GM19438 (cell line): ENCODE measurements at regions not wholly inside any gene's neighbourhood (a gene's known extent, or its start where the extent isn't known, plus 50 kb on each side); places are given as distances from the start of the nearest gene placed in this dataset.
A peak's percentile ranks its signal among the peaks of the same experiment; 100 is the strongest.
"Not testable (repeated sequence)": the region's sequence is repeated elsewhere in the genome, so short reads cannot be mapped to it uniquely, and the experiment has no call there.

Source experiments
- ATAC-seq: cut with Tn5 transposase; IDR thresholded peaks from one replicate; pipeline ENCODE4 v1.9.1; 2021; ENCODE audit warnings: low read depth; ENCODE audit not compliant: unreplicated experiment

DNA sequence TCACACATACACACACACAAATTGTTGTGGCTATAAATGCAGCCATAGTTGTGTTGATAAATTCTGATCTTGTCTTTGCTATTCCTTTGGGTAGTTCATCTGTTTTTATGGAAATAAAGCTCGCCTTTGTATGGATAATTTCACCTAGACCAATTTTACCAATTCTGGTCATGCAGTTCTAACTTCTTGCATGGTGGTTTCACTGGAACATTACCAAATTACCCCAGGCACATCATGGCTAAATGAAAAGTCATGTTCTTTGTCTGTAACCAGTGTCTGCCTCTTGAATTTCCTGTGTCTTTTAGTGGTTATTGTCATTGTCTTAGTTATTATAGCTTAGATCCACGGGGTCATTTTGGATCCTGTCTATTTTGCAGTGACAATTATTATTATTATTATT, 50.3 kb upstream of the TMC1 start:
- ATAC-seq, result no peak

DNA sequence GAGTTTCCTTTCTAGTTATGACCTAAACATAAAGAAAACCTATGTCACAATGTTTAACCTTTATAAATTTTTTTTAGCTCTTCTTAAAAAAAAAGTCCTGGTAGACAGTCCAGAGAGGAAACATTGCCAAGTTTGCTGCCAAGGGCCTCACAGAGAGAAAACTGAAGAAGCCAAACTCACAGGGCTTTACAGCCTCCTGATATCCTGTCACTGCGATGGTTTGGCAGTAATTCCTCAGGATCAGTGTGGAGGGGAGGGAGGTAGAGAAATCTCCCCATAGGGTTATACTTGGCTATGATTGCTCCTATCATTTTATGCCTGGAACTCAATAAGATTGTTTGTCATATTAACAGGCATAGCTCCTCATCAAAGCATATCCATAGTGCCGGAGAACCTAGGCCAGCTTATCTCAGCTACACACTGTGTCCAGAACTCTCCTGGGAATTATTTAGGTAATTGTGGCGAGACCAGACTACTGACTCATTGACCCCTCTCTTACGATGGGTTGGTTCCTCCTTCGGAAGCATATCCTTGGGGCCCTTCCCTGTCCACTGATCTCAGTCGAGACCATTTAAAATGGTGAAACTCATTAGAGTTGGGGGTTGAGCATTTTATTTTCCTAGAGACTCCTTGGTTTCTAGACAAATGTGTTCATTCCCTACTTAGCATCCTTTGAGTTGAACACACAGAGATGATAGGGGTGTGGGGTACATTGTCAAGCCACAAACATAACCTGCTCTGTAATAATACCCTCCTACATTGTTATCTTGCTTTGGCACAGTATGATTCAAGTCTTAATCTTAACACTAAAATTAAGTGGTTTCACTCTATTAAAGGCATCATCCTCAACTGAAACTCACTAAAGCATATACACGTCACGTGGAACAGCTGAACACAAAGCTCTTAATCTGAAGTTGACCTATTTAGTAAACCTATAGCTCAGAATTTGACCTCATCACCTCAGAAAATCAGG, 53.4 kb upstream of the TMC1 start:
- no peak for ATAC-seq

- ATAC-seq, result no peak
Observed at GRCh38 chr9:72465593-72465984, 55.8 kb upstream of the TMC1 start.

- peak; percentile 76 for ATAC-seq
Observed at GRCh38 chr9:72464857-72465592, 56.4 kb upstream of the TMC1 start.

DNA sequence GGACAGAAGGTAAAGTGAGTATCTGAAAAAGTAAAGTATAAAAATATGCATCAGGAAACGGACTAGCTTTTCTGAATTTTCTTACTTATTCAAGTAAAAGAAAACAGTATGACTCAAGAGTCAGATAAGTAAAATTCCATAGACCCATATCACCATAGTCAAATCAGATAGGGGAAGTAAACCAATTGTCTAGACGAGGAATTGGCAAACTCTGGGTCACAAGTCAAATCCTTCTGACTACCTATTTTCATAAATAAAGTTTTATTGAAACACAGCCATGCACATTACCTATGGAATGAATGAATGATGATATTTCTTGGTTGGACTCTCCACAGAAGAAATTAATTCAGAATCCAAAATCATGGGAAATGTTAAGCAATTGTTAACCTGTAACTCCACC, 59.1 kb upstream of the TMC1 start:
- no peak for ATAC-seq

- ATAC-seq, result no peak
Observed at GRCh38 chr9:72460342-72461312, 60.8 kb upstream of the TMC1 start.

- ATAC-seq, result no peak
Observed at GRCh38 chr9:72459308-72459707, 62.1 kb upstream of the TMC1 start.

GRCh38 chr9:72458153-72458552, 63.3 kb upstream of the TMC1 start:
- ATAC-seq, result no peak

- no peak for ATAC-seq
Observed at GRCh38 chr9:72457366-72457765, 64.0 kb upstream of the TMC1 start.

DNA sequence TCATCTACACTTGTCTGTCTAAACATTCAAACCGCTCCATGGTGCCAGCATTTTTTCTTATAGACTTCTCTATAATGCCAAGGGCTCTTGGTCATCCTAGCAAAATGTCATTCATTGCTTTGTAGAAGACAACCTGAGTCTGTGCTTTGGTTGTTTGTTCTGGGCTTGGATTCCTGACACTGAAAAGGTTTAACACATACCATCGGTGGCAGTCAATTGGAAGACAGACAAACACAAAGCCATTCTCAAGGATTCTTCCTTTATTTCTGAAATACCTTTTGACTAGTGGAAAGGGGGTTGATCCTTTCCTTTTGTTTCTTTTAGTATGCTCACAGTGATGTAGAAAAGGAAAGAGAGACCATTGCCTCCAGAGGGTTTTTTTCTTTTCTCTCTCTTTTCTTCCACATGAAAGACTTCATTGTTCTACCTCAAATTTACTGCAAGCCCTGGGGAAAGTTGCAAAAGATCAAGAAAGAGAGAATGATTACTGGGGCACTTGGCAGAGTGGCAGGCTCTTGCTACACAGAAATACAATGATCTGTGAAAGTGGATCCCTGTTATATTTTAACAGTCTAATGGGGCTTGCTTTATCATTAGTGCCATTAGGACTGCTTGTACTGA, 66.4 kb upstream of the TMC1 start:
- ATAC-seq, result no peak

DNA sequence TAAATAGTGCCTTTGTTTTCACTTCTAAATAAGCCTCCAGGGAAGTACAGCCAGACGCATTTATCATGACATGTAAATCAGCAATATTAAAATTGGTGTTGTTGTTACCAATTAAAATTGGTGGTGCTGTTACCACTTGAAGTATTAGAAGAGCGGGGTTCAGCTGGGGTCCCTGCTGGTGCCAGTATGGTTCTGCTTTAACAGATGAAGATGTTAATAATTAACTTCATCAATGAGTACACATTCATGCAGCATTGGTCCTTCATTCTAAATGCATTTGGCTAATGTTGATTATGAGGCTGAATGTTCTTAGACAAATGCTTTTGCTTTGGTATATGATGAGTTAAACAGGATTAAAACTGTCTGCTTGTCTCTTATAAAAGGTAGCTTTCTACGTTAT, 67.6 kb upstream of the TMC1 start:
- ATAC-seq, result no peak

- not testable (repeated sequence) for ATAC-seq
Observed at GRCh38 chr9:72446241-72446640, 75.2 kb upstream of the TMC1 start.

DNA sequence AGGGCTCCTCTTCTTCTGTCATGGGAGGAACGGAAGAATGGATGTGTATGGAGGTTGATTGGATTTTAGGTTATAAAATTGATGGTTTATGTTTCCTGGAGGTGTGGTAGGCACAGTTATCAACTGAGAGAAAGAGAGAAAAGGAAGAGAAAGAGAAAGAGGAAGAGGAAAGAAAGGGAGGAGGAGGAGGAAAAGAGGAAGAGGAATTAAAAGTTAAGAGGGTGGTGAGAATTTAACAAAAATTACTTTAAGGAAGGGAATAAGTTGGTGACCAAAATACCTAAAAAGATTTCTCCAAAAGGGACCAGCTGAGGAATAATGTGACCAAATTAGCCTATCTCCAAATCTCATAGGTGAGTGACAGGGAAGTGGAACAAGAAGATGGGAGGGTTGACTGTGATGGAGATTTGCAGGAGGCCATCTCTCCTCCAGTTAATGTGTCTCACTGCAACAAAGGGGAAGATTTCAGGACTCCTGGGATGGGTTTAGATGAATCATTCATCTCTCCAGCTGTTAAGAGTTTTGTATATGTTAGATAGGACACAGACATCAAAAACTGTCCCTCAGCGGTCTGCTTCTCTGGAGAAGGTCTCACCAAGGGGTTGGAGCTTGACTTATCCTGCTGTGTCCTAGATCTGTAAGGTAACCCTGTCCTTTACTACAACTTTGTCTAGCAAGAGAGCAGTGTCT, 76.0 kb upstream of the TMC1 start:
- no peak for ATAC-seq

DNA sequence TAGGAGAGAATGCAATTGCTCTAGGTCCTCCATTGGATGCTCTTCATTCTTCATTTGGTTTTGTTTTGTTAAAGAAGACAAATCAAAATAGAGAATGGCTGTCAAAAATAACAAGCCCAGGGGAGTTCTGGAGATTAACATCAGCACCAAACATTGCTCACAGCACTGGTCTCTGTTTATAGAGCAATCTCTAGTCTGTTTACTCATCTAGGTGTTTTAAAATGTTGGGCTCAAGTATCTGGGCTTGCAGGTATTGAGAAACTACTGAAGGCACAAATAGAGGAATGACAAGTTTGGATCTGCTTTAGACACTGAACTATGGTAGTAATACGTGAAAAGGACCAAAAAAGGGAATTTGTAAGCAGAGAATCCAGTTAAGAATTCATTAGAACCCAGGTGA, 77.0 kb upstream of the TMC1 start:
- no peak for ATAC-seq

DNA sequence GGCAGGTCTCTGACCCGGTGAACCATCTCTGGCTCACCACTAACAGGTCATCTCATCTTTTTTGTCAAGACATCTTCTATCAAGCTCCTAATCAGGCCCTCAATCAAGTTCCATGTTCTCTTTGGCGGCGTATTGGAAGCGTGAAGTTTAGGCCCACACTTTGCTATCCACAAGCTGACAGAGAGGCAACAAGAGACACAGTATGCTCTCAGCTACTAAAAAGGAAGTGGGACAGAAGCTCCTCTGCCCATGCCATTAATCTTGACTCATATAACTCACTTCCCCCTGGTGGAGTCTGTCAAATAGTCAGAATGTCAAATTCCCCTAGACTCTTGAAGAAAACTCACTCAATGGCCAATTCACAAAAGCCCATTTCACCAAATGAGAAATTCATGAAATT, 77.6 kb upstream of the TMC1 start:
- ATAC-seq, result peak; percentile 95

DNA sequence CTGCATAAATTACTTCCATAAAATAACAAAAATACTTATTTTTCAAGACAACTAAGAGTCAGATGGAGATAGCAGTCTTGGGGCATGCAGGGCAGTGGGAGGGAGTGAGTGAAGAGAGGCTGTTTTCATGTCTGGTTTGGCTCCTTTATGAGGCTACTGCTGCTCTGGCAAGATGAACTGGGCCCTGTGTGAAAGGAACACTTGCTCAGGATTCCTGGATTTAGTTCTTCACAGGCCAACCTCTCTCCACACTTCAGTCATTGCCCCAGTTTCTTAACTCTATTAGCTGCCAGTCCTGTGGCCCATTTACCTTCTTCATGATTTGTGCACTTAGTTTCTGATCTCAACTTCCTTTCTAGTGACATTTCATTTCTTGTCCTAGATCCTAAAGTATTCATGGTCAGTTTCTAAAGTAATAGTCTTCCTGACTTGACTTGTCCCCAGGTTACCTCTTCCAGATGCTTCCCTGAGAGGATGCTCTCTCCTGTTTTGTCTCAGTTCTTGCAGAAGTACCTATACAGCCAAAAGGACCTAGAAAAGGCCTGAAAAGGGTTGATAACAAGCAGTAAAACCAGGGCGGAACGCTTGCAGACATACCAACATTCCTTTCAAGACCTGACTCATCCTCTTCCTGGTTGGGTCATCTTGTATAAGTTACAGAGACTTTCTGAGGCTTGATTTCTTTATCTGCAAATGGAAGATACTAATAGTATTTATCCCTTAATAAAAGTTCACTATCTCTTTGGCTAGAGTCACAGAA, 77.0 kb upstream of the ZFAND5 start:
- ATAC-seq, result no peak

GRCh38 chr9:72440992-72441847, 76.2 kb upstream of the ZFAND5 start:
- no peak for ATAC-seq

DNA sequence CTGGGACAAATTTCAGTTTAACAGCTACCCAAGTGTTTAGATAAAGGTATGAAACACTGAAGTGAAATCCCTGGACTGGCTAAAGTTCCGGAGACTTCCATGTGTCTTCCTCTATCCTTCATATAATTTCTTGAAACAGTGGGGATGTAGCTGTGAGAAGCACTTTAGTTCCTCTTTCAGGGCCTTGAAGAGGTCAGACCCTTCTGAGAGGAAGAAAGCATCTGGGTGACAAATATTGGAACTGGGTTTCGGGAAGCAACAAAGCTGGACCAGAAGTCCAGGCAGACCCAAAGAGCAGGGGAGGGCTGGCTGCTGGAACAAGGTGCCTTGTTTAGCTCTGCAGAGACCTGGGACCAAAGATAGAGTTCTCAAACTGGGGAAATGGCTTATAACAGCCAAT, 75.4 kb upstream of the ZFAND5 start:
- ATAC-seq, result no peak
